Esophagus muscularis mucosa (tissue), 4 donors: ENCODE measurements at regions not wholly inside any gene's neighbourhood (a gene's known extent, or its start where the extent isn't known, plus 50 kb on each side); places are given as distances from the start of the nearest gene placed in this dataset.

Source experiments
- CTCF ChIP-seq, 3 experiments: fragments of 200-600 bp in 2 of 3; fragments of 450-650 bp in 1 of 3; sonication (generic) in 2 of 3; IDR thresholded peaks; one replicate each; pipeline ENCODE4 v1.5.1; 2017 to 2019; ENCODE audit warnings: antibody characterized with exemption in 3 of 3, mild to moderate bottlenecking in 2 of 3, moderate library complexity in 1 of 3
- EP300 ChIP-seq: sonication (generic); formaldehyde crosslinking; IDR thresholded peaks from one replicate; pipeline ENCODE4 v1.6.1; 2017; ENCODE audit warnings: antibody characterized with exemption
- POLR2AphosphoS5 ChIP-seq, 2 donors: sonication (generic); formaldehyde crosslinking; IDR thresholded peaks; one replicate each; pipeline ENCODE4 v1.6.1; 2017; ENCODE audit warnings: antibody characterized with exemption in 2 of 2

- TF ChIP-seq CTCF (IDR thresholded peaks at IDR 0.05): no peak
- TF ChIP-seq POLR2AphosphoS5 (IDR thresholded peaks at IDR 0.05): no peak
- TF ChIP-seq EP300: no peak
These were observed 210.6 kb downstream of the UQCRFS1 start for GRCh38 chr19:29002336-29002735.
